ENCODE measurements at regions not wholly inside any gene's neighbourhood (a gene's known extent, or its start where the extent isn't known, plus 50 kb on each side); places are given as distances from the start of the nearest gene placed in this dataset.

DNA sequence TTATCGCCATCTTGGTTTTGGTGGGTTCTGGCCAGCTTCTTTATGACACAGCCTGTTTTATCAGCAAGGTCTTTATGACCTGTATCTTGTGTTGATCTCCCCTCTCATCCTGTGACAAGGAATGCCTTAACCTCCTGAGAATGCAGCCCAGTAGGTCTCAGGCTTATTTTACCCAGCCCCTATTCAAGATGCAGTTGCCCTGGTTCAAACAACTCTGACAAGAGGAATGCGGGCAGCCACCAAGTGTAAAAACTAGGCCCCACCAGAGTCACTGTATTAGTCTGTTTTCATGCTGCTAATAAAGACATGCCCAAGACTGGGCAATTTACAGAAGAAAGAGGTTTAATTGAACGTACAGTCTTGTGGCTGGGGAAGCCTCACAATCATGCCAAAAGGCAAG, 671.3 kb downstream of the SORCS1 start:
- no peak for TF ChIP-seq POLR2A (IDR thresholded peaks at IDR 0.05)
- TF ChIP-seq, protein P1, sequence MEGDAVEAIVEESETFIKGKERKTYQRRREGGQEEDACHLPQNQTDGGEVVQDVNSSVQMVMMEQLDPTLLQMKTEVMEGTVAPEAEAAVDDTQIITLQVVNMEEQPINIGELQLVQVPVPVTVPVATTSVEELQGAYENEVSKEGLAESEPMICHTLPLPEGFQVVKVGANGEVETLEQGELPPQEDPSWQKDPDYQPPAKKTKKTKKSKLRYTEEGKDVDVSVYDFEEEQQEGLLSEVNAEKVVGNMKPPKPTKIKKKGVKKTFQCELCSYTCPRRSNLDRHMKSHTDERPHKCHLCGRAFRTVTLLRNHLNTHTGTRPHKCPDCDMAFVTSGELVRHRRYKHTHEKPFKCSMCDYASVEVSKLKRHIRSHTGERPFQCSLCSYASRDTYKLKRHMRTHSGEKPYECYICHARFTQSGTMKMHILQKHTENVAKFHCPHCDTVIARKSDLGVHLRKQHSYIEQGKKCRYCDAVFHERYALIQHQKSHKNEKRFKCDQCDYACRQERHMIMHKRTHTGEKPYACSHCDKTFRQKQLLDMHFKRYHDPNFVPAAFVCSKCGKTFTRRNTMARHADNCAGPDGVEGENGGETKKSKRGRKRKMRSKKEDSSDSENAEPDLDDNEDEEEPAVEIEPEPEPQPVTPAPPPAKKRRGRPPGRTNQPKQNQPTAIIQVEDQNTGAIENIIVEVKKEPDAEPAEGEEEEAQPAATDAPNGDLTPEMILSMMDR (IDR thresholded peaks at IDR 0.05), result no peak

All from uterus (tissue), 2 donors.